A549 (cell line): ENCODE measurements at regions not wholly inside any gene's neighbourhood (a gene's known extent, or its start where the extent isn't known, plus 50 kb on each side); places are given as distances from the start of the nearest gene placed in this dataset.

Experiments
- ATAC-seq, 2 experiments: fragments of 200-7000 bp in 1 of 2; fragments of >200 bp in 1 of 2; cut with Nextera tagmentation in 1 of 2; cut with Tn5 transposase in 1 of 2; 3 replicates each; pipeline versions ENCODE4 v1.8.0 to v1.9.1; 2018 to 2020; ENCODE audit warnings: mild to moderate bottlenecking in 1 of 2, moderate library complexity in 1 of 2
- CTCF ChIA-PET: fragments of 300-600 bp; sonication (Branson Sonifier 250); formaldehyde crosslinking; extraction: SDS; loops from one replicate; lab custom pipeline; 2021; ENCODE audit warnings: antibody characterized with exemption, inconsistent platforms; lab: Yijun Ruan, JAX
- POLR2A ChIA-PET: fragments of 350-600 bp; formaldehyde crosslinking; extraction: SDS; loops from one replicate; lab custom pipeline; 2021; ENCODE audit warnings: antibody characterized with exemption, inconsistent platforms; lab: Yijun Ruan, JAX
- DNase-seq, 2 experiments: peaks; one replicate each; pipeline versions ENCODE4 v3.0.0 to v3.0.0-alpha.2; 2011 to 2016; ENCODE audit warnings: low read depth in 1 of 2, low spot score in 1 of 2
- FAIRE-seq: peaks from 2 replicates; lab custom pipeline; 2011; peaks lifted over from hg19 to GRCh38; lab: Jason Lieb, UNC
- H3K27ac ChIP-seq, 2 experiments: fragments of >200 bp; sonication (Bioruptor Twin); formaldehyde crosslinking; 3 replicates each; pipeline ENCODE4 v1.5.1; 2016 to 2017
- H3K4me1 ChIP-seq: fragments of >200 bp; sonication (Bioruptor Twin); formaldehyde crosslinking; 3 replicates; pipeline ENCODE4 v1.6.1; 2016
- H3K4me2 ChIP-seq: fragments of >200 bp; sonication (Bioruptor Twin); formaldehyde crosslinking; 3 replicates; pipeline ENCODE4 v1.6.1; 2016
- H3K4me3 ChIP-seq: fragments of >200 bp; sonication (Bioruptor Twin); formaldehyde crosslinking; 3 replicates; pipeline ENCODE4 v1.5.1; 2016
- H3K9me3 ChIP-seq: fragments of >200 bp; sonication (Bioruptor Twin); formaldehyde crosslinking; 3 replicates; pipeline ENCODE4 v1.6.1; 2016
- CBX8 ChIP-seq: fragments of 200-600 bp; sonication (generic); IDR thresholded peaks from 2 replicates; pipeline ENCODE4 v1.6.1; 2016
- CHD2 ChIP-seq: fragments of 150-350 bp; IDR thresholded peaks from 2 replicates; pipeline ENCODE4 v1.6.1; 2014; ENCODE audit warnings: low read length; ENCODE audit not compliant: partially characterized antibody
- FOSB ChIP-seq: fragments of 250-450 bp; sonication (Bioruptor Pico); IDR thresholded peaks from 2 replicates; pipeline ENCODE4 v1.5.0; 2020; ENCODE audit warnings: mild to moderate bottlenecking, moderate library complexity
- FOSL2 ChIP-seq, 2 experiments: fragments of 450-650 bp in 1 of 2; fragments of >200 bp in 1 of 2; sonication (Bioruptor Twin) in 1 of 2; formaldehyde crosslinking; IDR thresholded peaks; 2 replicates each; pipeline versions ENCODE4 v1.5.0 to v1.6.1; 2016 to 2020; ENCODE audit warnings: mild to moderate bottlenecking in 1 of 2, moderate library complexity in 1 of 2
- GATA3 ChIP-seq: IDR thresholded peaks from 2 replicates; pipeline ENCODE4 v1.6.1; 2012; ENCODE audit warnings: borderline replicate concordance
- JUN ChIP-seq, 2 experiments: fragments of >200 bp; sonication (Bioruptor Twin); formaldehyde crosslinking; IDR thresholded peaks; 2 replicates in 1 of 2; 3 replicates in 1 of 2; pipeline ENCODE4 v1.6.1; 2016 to 2017
- KDM1A ChIP-seq: fragments of 200-600 bp; sonication (generic); IDR thresholded peaks from 2 replicates; pipeline ENCODE4 v1.6.1; 2016; ENCODE audit warnings: low read depth, mild to moderate bottlenecking
- POLR2A ChIP-seq: IDR thresholded peaks from 2 replicates; pipeline ENCODE4 v1.6.1; 2012; ENCODE audit warnings: mild to moderate bottlenecking, low read length
- POLR2AphosphoS2 ChIP-seq: conservative IDR thresholded peaks from 2 replicates; pipeline ENCODE4 v1.6.1; 2012; ENCODE audit warnings: low read length, improper control_type of control experiment, inconsistent platforms
- RNF2 ChIP-seq: fragments of 200-600 bp; sonication (generic); IDR thresholded peaks from 2 replicates; pipeline ENCODE4 v1.6.1; 2016; ENCODE audit warnings: low read depth, mild to moderate bottlenecking, antibody characterized with exemption, moderate library complexity, borderline replicate concordance
- SREBF2 ChIP-seq: fragments of 450-650 bp; IDR thresholded peaks from 2 replicates; pipeline ENCODE4 v1.6.1; 2014; ENCODE audit warnings: mild to moderate bottlenecking, moderate library complexity
- TFCP2L1 ChIP-seq: fragments of 250-450 bp; sonication (Bioruptor Pico); IDR thresholded peaks from 2 replicates; pipeline ENCODE4 v1.5.0; 2021; ENCODE audit warnings: mild to moderate bottlenecking
- ZFP36 ChIP-seq: fragments of 450-650 bp; IDR thresholded peaks from 2 replicates; pipeline ENCODE4 v1.6.1; 2014; ENCODE audit warnings: borderline replicate concordance; ENCODE audit not compliant: partially characterized antibody
- ZNF302 ChIP-seq: fragments of 250-450 bp; sonication (Bioruptor Pico); IDR thresholded peaks from 2 replicates; pipeline ENCODE4 v1.9.0; 2021; ENCODE audit warnings: inconsistent platforms, mild to moderate bottlenecking, moderate library complexity
- WGBS: methylation state at CpG from one replicate; pipeline ENCODE4 v1.1.6; 2017; ENCODE audit errors: missing lambda C conversion rate; 5-methylcytosine and 5-hydroxymethylcytosine counted together
- TF ChIP-seq, protein P1 (sequence below): fragments of 150-350 bp; IDR thresholded peaks from 2 replicates; pipeline ENCODE4 v1.6.1; 2014; ENCODE audit warnings: low read depth, mild to moderate bottlenecking, low read length
- TF ChIP-seq, protein P2 (sequence below): IDR thresholded peaks from 2 replicates; pipeline ENCODE4 v1.6.1; 2012
- TF ChIP-seq, protein P3 (sequence below): fragments of 250-450 bp; sonication (Bioruptor Pico); IDR thresholded peaks from 2 replicates; pipeline ENCODE4 v1.5.0; 2021; ENCODE audit warnings: mild to moderate bottlenecking, moderate library complexity, borderline replicate concordance
- TF ChIP-seq, protein P4 (sequence below): fragments of >200 bp; sonication (Bioruptor Twin); formaldehyde crosslinking; IDR thresholded peaks from 3 replicates; pipeline ENCODE4 v1.5.1; 2016
- TF ChIP-seq, protein P5 (sequence below): IDR thresholded peaks from 2 replicates; pipeline ENCODE4 v1.6.1; 2012; ENCODE audit warnings: low read depth, borderline replicate concordance

DNA sequence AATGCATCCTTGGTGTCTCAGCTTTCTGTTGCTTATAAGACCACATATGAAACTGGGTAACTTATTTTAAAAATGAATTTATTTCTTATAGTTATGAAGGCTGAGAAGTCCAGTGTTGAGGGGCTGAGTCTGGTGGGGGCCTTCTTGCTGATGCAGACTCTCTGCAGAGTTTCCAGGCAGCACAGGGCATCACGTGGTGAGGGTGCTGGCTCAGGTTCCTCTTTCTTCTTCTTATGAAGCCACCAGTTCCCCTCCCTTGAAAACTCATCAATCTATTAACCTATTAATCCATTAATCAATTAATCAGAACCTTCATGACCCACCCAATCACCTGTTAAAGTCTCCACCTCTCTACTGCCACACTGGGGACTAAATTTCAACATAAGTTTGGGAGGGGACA, 595.6 kb upstream of the NRP1 start:
- Histone ChIP-seq H3K27ac (no peak overlapping the region), H3K9me3 (no peaks in the 10 kb centered on the region), H3K4me1 (no peaks in the 10 kb centered on the region), H3K4me2 (no peak overlapping the region), H3K4me3 (no peak overlapping the region)
- FAIRE-seq (no peak), DNase-seq (no peak), ATAC-seq (no peak)
- CTCF ChIA-PET = no interaction called here
- TF ChIP-seq POLR2A (no peak), POLR2AphosphoS2 (no peak), ZFP36 (no peak)
- POLR2A ChIA-PET = interaction anchor here (0.5 kb wide), 1 partner anchor 389 kb away, joined by 3 read pairs; no protein-coding TSS in a partner anchor
- WGBS = 50% methylated on average over 1 of the region's 1 CpG

DNA sequence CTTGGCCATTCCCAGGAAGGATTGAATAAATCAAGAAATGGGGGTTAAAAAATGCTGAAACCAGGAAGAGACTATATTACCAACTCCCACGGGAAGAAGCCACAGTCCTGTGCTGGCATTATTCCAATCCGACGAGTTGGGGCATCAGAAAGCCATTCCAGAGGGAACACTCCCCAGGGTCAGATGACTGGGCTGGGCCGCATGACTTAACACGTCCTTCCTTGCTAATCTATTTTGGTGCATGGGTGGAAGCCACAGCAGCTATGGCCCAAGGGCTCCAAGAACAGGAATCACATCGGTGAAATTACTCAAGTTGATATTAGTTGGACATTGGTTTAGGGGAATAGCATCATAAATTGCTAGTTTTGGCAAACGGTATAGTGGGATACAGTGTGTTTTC, 592.9 kb upstream of the NRP1 start:
- Histone ChIP-seq H3K4me3 (no peak overlapping the region), H3K4me2 (no peak overlapping the region), H3K9me3 (no peaks in the 10 kb centered on the region), H3K4me1 (no peaks in the 10 kb centered on the region), H3K27ac (no peak overlapping the region)
- ChIA-PET CTCF (no interaction called here), POLR2A (no interaction called here)
- ATAC-seq = no peak
- no peak for FAIRE-seq
- WGBS = 66% methylated on average over 7 of the region's 7 CpGs
- TF ChIP-seq ZFP36 = no peak
- TF ChIP-seq JUN (IDR thresholded peaks at IDR 0.05) = no peak
- TF ChIP-seq FOSL2 (IDR thresholded peaks at IDR 0.05) = no peak
- no peak for TF ChIP-seq FOSL2 (CRISPR knock-in tag; IDR thresholded peaks at IDR 0.05)
- TF ChIP-seq FOSB (CRISPR knock-in tag) = no peak
- no peak for TF ChIP-seq CHD2
- TF ChIP-seq, protein P1, sequence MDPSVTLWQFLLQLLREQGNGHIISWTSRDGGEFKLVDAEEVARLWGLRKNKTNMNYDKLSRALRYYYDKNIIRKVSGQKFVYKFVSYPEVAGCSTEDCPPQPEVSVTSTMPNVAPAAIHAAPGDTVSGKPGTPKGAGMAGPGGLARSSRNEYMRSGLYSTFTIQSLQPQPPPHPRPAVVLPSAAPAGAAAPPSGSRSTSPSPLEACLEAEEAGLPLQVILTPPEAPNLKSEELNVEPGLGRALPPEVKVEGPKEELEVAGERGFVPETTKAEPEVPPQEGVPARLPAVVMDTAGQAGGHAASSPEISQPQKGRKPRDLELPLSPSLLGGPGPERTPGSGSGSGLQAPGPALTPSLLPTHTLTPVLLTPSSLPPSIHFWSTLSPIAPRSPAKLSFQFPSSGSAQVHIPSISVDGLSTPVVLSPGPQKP = no peak
- TF ChIP-seq RNF2 = no peak
- TF ChIP-seq ZNF302 = no peak
- TF ChIP-seq GATA3 = no peak
- TF ChIP-seq, protein P2, sequence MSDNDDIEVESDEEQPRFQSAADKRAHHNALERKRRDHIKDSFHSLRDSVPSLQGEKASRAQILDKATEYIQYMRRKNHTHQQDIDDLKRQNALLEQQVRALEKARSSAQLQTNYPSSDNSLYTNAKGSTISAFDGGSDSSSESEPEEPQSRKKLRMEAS = no peak
- no peak for TF ChIP-seq KDM1A
- TF ChIP-seq SREBF2 = no peak
- TF ChIP-seq, protein P3, sequence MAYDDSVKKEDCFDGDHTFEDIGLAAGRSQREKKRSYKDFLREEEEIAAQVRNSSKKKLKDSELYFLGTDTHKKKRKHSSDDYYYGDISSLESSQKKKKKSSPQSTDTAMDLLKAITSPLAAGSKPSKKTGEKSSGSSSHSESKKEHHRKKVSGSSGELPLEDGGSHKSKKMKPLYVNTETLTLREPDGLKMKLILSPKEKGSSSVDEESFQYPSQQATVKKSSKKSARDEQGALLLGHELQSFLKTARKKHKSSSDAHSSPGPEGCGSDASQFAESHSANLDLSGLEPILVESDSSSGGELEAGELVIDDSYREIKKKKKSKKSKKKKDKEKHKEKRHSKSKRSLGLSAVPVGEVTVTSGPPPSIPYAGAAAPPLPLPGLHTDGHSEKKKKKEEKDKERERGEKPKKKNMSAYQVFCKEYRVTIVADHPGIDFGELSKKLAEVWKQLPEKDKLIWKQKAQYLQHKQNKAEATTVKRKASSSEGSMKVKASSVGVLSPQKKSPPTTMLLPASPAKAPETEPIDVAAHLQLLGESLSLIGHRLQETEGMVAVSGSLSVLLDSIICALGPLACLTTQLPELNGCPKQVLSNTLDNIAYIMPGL (CRISPR knock-in tag) = no peak
- TF ChIP-seq, protein P4, sequence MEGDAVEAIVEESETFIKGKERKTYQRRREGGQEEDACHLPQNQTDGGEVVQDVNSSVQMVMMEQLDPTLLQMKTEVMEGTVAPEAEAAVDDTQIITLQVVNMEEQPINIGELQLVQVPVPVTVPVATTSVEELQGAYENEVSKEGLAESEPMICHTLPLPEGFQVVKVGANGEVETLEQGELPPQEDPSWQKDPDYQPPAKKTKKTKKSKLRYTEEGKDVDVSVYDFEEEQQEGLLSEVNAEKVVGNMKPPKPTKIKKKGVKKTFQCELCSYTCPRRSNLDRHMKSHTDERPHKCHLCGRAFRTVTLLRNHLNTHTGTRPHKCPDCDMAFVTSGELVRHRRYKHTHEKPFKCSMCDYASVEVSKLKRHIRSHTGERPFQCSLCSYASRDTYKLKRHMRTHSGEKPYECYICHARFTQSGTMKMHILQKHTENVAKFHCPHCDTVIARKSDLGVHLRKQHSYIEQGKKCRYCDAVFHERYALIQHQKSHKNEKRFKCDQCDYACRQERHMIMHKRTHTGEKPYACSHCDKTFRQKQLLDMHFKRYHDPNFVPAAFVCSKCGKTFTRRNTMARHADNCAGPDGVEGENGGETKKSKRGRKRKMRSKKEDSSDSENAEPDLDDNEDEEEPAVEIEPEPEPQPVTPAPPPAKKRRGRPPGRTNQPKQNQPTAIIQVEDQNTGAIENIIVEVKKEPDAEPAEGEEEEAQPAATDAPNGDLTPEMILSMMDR = no peak
- no peak for TF ChIP-seq TFCP2L1
- no peak for DNase-seq

DNA sequence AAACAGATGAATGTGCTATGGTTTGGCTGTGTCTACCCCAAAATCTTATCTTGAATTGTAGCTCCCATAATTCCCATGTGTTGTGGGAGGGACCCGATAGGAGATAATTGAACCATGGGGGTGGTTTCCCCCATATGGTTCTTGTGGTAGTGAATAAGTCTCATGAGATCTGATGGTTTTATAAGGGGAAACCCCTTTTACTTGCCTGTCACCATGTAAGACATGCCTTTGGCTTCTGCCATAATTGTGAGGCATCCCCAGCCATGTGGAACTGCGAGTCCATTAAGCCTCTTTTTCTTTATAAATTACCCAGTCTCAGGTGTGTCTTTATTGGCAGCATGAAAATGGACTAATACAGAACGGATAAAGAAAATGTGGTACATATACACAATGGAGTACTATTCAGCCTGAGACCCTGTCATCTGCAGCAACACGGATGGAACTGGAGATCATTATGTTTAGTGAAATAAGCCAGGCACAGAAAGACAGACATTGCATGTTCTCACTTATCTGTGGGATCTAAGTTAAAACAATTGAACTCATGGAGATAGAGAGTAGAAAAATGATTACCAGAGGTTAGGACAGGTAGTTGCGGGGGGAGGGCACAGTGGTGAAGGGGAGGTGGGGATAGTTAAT, 587.6 kb upstream of the NRP1 start:
- CTCF ChIA-PET = no interaction called here
- FAIRE-seq = no peak
- H3K4me1 ChIP-seq = no peaks in the 10 kb centered on the region
- H3K27ac ChIP-seq = no peak overlapping the region
- no peak for TF ChIP-seq CBX8
- TF ChIP-seq, protein P5, sequence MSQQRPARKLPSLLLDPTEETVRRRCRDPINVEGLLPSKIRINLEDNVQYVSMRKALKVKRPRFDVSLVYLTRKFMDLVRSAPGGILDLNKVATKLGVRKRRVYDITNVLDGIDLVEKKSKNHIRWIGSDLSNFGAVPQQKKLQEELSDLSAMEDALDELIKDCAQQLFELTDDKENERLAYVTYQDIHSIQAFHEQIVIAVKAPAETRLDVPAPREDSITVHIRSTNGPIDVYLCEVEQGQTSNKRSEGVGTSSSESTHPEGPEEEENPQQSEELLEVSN = no peak
- TF ChIP-seq, all 56 proteins: peak for 0
- H3K9me3 ChIP-seq = no peaks in the 10 kb centered on the region
- WGBS = 92% methylated on average over 5 of the region's 5 CpGs
- H3K4me2 ChIP-seq = no peak overlapping the region
- POLR2A ChIA-PET = no interaction called here
- no peak for DNase-seq
- H3K4me3 ChIP-seq = no peak overlapping the region
- no peak for ATAC-seq
